ENCODE measurements at regions not wholly inside any gene's neighbourhood (a gene's known extent, or its start where the extent isn't known, plus 50 kb on each side); places are given as distances from the start of the nearest gene placed in this dataset.

DNA sequence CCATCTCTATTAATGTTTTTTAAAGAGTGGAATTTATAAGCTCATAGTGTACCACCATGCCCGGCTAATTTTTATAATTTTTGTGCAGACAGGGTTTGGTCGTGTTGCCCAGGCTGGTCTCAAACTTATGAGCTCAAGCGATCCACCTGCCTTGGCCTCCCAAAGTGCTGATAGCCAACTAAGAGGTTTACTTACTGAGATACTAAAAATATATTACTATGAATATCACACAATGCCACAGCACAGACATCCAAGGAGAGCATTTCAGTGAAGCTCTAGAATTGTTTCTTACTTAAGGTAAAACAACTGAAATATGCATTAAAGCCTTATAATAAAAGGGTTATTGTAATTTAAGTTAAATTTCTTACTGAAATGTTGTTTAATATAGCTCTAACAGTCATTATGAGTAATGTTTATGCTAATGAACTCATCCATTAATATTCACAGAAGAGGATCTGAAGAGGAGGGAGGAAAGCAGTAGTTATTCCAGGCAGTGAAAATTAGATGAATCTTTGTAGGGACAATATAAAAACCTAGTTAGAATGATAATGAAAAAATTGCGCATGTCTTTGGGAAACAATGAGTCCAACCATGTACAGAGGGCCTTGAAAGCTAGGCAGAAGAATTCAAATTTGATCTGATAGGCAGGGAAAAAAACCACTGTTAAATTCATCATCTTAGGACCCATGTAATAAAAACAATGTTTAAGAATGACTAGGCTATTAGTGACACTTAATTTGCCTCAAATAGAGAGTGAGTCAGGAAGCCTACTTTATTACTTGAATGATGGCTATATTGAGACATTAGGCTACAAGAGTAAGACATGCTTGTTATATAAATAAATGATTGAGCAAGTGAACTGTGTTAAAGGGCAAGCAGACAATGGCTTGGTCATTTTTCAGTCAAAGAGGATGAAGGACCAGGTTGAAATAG is 99.2 kb downstream of the SLC41A2 start:
- no peak for DNase-seq (ENCODE audit: low read depth)
- no peak overlapping the region for H3K4me3 ChIP-seq (ENCODE audit: low read depth, low read length)
- TF ChIP-seq, protein P1, sequence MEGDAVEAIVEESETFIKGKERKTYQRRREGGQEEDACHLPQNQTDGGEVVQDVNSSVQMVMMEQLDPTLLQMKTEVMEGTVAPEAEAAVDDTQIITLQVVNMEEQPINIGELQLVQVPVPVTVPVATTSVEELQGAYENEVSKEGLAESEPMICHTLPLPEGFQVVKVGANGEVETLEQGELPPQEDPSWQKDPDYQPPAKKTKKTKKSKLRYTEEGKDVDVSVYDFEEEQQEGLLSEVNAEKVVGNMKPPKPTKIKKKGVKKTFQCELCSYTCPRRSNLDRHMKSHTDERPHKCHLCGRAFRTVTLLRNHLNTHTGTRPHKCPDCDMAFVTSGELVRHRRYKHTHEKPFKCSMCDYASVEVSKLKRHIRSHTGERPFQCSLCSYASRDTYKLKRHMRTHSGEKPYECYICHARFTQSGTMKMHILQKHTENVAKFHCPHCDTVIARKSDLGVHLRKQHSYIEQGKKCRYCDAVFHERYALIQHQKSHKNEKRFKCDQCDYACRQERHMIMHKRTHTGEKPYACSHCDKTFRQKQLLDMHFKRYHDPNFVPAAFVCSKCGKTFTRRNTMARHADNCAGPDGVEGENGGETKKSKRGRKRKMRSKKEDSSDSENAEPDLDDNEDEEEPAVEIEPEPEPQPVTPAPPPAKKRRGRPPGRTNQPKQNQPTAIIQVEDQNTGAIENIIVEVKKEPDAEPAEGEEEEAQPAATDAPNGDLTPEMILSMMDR (IDR thresholded peaks at IDR 0.05; ENCODE audit: control insufficient read depth, extremely low read depth, insufficient read depth) = no peak

DNA sequence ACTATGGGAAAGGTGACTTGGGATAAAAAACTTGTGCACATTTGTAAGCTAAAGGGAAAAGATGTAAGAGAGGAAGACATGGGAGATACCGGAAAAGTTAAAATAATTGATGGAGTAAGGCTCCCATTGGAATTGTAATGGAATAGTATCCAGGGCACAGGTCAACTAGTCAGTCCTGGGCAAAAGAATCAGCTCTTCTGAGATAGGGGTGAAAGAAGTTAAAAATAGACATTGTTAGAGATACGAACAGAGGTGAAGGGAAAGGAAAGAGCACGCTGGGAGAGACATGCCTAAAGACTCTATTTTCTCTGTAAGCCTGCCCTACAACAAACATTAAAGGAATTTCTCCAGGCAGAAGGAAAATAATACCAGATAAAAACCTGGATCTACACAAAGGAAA is 101.6 kb downstream of the SLC41A2 start:
- TF ChIP-seq, protein P1 (IDR thresholded peaks at IDR 0.05; ENCODE audit: control insufficient read depth, extremely low read depth, insufficient read depth) = no peak
- no peak for DNase-seq (ENCODE audit: low read depth)
- no peak overlapping the region for H3K4me3 ChIP-seq (ENCODE audit: low read depth, low read length)

DNA sequence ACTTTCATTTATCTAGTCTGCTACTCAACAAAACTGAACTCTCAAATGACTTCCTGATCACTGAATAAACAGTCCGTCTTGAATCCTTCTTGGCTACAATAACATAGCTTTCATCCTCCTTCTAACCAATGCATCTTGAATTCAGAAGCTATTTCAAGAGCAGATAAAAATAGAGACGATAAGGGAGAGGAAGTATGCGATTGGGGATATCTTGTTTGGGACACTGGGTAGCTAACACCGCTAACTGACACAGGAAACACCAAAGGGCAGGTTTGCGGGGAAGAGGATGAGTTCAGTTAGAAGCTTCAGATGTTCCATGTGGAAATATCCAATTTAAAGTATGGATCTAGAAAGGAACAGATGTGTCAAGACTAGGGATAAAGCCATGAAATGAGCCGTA is 102.5 kb downstream of the SLC41A2 start:
- H3K4me3 ChIP-seq (ENCODE audit: low read depth, low read length) = no peak overlapping the region
- DNase-seq (ENCODE audit: low read depth) = no peak

DNA sequence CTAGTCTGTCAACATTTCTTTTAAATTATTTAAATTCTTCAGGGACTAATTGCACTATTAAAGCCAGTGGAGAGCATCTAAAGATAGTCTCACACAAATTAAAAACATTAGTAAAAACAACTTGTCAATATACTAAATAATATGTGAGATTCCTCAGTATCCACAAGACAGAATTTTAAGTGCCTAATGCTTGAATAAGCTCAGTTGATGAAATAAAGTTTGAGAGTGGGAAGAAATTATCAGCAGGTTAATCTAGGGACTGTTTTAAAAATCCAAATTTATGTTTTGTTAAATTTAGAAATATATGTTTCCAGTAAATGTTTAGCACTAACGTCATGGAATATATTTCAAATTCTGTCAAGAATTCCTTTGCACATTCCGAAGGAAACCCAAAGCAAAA is 105.2 kb downstream of the SLC41A2 start:
- no peak for DNase-seq (ENCODE audit: low read depth)
- no peak overlapping the region for H3K4me3 ChIP-seq (ENCODE audit: low read depth, low read length)

More for the DNA sequence above, 102.5 kb downstream of the SLC41A2 start:
- TF ChIP-seq, protein P1 (IDR thresholded peaks at IDR 0.05; ENCODE audit: control insufficient read depth, extremely low read depth, insufficient read depth) = no peak

DNA sequence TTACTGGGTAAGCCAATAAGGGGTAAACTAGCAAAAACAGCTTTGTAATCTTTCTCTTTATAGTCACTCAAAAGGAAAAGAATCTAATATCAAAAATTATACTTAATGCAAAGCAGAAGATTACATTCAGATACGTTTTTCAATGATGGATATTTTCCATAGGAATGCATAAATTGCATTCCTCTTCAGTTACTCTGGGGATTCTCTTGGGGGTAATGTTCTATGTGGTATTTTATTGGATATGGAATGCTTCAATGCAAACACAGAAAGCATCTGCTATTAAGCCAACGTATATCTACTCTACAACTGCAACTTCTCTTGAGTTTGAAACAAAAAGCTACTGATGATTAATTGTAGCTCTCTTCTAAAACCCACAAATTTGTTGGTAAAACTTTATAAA is 106.0 kb downstream of the SLC41A2 start:
- TF ChIP-seq, protein P1 (IDR thresholded peaks at IDR 0.05; ENCODE audit: control insufficient read depth, extremely low read depth, insufficient read depth) = no peak
- DNase-seq (ENCODE audit: low read depth) = no peak
- H3K4me3 ChIP-seq (ENCODE audit: low read depth, low read length) = no peak overlapping the region

More for the DNA sequence above, 105.2 kb downstream of the SLC41A2 start:
- TF ChIP-seq, protein P1 (IDR thresholded peaks at IDR 0.05; ENCODE audit: control insufficient read depth, extremely low read depth, insufficient read depth) = no peak

DNA sequence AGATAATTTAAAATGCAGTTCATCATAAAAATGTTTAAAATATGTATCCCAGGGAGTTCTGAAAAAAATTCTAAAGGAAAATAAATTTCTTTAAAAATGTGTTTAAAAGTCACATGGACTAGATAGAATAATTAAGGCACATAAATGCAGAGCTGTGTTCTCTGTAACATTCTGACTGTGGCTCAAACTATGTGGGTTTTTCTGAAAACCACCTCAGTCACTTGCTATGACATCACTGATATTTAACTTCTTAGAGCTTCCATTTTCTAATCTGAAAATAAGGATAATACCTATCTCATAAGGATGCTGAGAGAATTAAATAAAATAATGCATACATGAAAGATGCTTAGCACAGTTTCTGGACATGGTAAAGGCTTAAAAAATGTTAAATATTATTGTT is 107.3 kb downstream of the SLC41A2 start:
- no peak overlapping the region for H3K4me3 ChIP-seq (ENCODE audit: low read depth, low read length)
- no peak for DNase-seq (ENCODE audit: low read depth)
- TF ChIP-seq, protein P1 (IDR thresholded peaks at IDR 0.05; ENCODE audit: control insufficient read depth, extremely low read depth, insufficient read depth) = no peak
